HG02970 (cell line): ENCODE measurements at regions not wholly inside any gene's neighbourhood (a gene's known extent, or its start where the extent isn't known, plus 50 kb on each side); places are given as distances from the start of the nearest gene placed in this dataset.

Experiments used
- ATAC-seq: cut with Tn5 transposase; IDR thresholded peaks from one replicate; pipeline ENCODE4 v1.9.1; 2021; ENCODE audit warnings: mild to moderate bottlenecking, moderate library complexity, moderate number of reproducible peaks; ENCODE audit not compliant: unreplicated experiment, low FRiP score

GRCh38 chr18:27707201-27707600 is 469.7 kb downstream of the CDH2 start:
- no peak for ATAC-seq

DNA sequence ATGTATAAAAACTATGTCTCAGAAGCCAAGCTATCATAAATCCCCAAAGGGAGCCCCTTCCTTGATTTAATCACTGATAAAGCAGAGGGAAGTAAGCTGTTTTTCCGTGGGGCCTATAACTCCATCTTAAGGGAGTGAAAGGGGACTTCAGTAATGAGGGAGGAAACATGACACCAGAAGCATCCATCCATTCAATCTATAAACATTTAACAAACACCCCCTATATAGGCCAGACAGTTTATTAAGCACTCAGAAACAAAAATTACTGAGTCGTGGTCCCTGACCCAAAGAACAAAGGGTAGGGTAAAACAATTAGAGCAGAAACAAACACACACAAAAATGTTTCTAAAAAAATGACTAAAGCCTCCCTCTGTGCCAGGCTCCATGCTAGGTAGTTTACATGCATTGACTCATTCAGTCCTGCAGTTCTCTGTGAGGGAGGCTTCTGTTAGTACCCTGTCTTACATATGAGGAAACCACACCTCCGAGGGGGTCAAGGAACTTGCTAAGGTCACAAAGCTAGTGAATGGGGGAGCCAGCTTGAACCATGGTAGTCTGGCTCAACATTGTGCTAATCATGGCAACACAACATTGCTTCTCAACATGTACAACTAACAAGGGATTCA is 472.1 kb downstream of the CDH2 start:
- ATAC-seq = no peak

GRCh38 chr18:27699137-27699536 is 477.8 kb downstream of the CDH2 start:
- ATAC-seq = no peak

DNA sequence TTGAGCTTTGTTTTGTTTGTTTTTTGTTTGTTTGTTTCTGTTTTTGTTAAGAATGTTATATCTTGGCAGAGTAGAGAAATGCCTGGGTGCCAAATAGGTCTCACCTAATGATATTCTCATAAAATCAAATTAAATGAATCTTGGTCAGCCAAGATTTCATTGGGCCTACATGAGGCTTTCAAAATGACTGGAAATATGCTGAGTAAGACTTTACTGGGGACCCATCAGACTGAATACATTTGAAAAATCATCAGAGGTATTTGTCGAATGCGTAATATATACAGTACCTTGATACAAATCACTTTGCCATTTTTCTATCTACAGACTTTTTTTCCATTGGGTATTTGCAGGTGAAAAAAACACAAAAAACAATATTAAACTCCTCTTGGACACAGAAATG is 480.8 kb downstream of the CDH2 start:
- no peak for ATAC-seq

GRCh38 chr18:27695503-27695902 is 481.4 kb downstream of the CDH2 start:
- ATAC-seq = no peak

GRCh38 chr18:27695052-27695451 is 481.9 kb downstream of the CDH2 start:
- ATAC-seq = no peak

GRCh38 chr18:27688581-27688980 is 488.3 kb downstream of the CDH2 start:
- no peak for ATAC-seq

DNA sequence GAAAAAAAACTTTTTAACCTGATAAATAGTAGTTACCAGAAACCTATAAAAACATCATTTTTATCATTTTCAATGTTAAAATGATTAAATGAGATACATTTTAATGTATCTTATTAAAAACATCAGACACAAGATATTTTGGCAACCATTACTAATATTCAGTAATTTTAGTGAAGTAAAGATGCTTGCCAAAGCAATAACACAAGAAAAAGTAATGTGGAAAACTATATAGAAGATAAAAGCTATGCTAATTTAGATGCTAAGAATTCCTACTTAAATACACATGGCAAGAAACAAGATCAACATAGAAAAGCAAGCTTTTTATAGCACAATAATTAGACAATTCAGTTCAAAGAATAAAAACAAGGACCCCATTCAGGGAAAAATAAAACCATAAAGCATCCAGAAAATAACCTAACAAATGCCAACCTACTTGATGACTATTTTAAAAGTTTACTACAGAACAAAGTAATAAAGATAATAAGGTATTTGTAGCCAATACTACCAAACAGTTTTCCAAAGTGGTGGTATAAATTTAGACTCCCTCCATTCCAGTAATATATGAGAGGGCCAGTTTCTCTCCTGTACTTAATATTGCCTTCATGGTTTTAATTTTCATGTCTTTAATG is 489.5 kb downstream of the CDH2 start:
- ATAC-seq = no peak

- ATAC-seq = no peak
These were observed 491.0 kb downstream of the CDH2 start for GRCh38 chr18:27685807-27686412.

GRCh38 chr18:27685091-27685490 is 491.8 kb downstream of the CDH2 start:
- ATAC-seq = no peak

GRCh38 chr18:27674411-27674810 is 489.3 kb upstream of the CHST9 start:
- ATAC-seq = no peak

- ATAC-seq = no peak
These were observed 488.8 kb upstream of the CHST9 start for GRCh38 chr18:27673861-27674260.

DNA sequence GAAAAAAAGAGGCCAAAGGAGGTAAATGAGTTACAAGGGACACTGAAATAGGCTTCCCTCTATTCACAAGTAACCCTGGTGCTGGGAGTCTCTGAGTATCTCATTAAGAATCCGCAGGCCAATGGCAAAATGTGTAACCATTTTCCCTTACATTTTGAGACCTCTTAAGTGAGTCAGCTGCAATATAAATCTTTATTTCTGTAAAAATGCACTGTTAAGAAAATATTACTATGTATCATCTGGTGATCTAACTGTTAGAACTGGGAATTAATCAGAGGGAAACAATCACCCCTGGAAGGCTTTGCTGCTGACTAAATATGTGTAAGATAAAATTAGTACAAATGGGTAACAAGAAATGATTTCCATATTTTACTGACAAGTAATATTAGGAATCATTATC is 483.1 kb upstream of the CHST9 start:
- no peak for ATAC-seq

DNA sequence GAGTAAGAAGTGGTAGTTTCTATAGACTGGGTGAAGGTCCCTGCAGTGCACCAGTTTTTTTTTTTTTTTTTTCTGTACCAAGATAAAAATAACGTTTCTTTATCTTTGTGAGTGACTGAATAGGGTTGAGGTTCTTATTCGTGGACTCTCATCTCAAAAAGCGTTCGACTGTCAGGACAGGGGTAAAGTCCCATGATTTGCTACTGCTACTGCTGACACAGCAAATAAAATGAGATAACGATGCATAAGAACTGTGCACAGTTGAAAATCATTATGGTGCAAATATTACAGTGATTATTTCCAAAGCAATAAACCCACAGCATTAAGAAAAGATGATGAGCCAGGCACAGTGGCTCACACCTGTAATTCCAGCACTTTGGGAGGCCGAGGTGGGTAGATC is 482.0 kb upstream of the CHST9 start:
- no peak for ATAC-seq

- ATAC-seq = no peak
These were observed 480.9 kb upstream of the CHST9 start for GRCh38 chr18:27666016-27666415.

DNA sequence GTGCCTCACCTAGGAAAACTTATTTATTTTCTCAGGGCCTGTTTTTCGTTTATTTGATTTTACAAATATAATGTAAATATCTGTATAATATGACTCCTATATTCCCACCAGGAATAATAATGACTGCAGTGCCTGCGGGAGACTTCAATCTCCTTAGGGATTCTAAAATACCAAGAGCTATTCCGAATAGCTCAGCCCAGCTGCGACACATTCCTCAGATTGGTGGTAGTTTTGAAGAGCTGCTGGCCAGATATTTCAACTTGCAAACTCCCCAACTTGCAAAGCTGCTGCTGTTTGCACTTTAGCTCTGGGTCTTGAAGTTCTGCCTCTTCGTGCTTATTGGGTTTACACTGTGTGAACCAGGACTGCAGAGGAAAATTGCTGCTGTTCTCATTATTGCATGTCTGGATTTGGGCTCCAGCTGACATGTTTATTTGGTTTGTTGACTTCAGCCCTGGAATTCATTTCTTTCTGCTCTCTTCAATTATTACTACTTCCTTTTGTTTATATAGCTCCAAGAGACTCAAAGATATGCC is 480.2 kb upstream of the CHST9 start:
- ATAC-seq = no peak

- ATAC-seq = no peak
These were observed 477.8 kb upstream of the CHST9 start for GRCh38 chr18:27662949-27663348.

GRCh38 chr18:27662537-27662936 is 477.4 kb upstream of the CHST9 start:
- no peak for ATAC-seq

GRCh38 chr18:27661320-27662018 is 476.4 kb upstream of the CHST9 start:
- ATAC-seq = no peak

DNA sequence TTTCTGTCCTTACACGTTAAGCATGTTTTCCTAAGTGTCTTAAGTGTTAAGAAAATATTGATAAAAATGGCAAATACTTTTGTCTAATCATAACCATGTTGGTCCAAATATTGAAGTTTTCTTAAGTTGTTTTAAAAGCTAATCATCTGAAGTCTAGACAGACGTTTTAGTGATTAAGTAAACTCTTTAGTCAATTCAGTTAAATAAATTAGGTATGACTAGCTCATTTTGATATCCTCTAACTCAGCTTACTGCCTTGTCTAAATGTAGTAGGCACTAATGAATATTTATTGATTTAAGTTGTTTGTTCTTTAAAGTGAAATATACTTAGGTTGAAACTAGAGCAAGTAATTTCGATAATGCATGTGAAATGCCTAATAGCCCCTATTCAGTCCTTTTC is 471.8 kb upstream of the CHST9 start:
- no peak for ATAC-seq

DNA sequence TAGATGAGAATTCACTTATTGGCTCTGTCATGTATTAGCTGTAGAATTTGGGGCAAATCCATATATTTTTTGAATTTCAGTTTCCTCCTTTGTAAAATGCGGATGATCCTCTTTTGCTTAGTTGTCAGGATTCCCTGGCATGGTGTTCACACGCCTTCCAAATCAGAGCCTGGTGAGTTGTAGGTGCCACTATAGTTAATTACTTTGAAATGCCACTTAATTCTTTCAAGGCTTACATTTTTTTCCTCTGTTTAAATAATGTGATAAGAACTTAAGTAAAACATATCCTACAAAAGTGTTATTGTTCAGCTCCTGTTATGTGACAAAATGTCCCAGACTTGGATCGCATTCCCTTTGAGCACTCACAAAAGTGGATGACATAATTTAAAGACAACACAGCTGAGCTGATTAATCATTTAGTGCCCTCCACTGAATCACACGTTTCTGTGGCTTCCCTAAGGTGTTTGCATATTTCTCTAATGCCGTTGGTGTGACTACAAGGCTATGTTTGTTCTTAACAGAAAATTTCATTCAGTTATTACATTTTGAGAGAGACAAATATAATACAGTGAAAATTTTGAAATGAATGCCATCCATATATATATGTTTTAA is 471.2 kb upstream of the CHST9 start:
- ATAC-seq = no peak
